ENCODE measurements at regions not wholly inside any gene's neighbourhood (a gene's known extent, or its start where the extent isn't known, plus 50 kb on each side); places are given as distances from the start of the nearest gene placed in this dataset.

- ATAC-seq (ENCODE audit: low FRiP score in 2 of 2) = no peak
- 82 to 83% methylated on average over 4 of the region's 4 CpGs for WGBS, 2 donors
- DNase-seq = no peak
- TF ChIP-seq POLR2AphosphoS5 (IDR thresholded peaks at IDR 0.05) (no peak), EP300 (IDR thresholded peaks at IDR 0.05) (no peak), POLR2A (IDR thresholded peaks at IDR 0.05) (no peak)
- TF ChIP-seq, protein P1, sequence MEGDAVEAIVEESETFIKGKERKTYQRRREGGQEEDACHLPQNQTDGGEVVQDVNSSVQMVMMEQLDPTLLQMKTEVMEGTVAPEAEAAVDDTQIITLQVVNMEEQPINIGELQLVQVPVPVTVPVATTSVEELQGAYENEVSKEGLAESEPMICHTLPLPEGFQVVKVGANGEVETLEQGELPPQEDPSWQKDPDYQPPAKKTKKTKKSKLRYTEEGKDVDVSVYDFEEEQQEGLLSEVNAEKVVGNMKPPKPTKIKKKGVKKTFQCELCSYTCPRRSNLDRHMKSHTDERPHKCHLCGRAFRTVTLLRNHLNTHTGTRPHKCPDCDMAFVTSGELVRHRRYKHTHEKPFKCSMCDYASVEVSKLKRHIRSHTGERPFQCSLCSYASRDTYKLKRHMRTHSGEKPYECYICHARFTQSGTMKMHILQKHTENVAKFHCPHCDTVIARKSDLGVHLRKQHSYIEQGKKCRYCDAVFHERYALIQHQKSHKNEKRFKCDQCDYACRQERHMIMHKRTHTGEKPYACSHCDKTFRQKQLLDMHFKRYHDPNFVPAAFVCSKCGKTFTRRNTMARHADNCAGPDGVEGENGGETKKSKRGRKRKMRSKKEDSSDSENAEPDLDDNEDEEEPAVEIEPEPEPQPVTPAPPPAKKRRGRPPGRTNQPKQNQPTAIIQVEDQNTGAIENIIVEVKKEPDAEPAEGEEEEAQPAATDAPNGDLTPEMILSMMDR (IDR thresholded peaks at IDR 0.05) = no peak
- H3K27me3 ChIP-seq = no peaks in the 10 kb centered on the region
- no peaks in the 10 kb centered on the region for H3K36me3 ChIP-seq
- no peaks in the 10 kb centered on the region for H3K4me1 ChIP-seq
- H3K4me3 ChIP-seq = no peak overlapping the region
- no peak overlapping the region for H3K27ac ChIP-seq
- H3K9me3 ChIP-seq = no peaks in the 10 kb centered on the region
Observed at GRCh38 chr13:80571346-80572307, 230.7 kb upstream of the SPRY2 start.

DNA sequence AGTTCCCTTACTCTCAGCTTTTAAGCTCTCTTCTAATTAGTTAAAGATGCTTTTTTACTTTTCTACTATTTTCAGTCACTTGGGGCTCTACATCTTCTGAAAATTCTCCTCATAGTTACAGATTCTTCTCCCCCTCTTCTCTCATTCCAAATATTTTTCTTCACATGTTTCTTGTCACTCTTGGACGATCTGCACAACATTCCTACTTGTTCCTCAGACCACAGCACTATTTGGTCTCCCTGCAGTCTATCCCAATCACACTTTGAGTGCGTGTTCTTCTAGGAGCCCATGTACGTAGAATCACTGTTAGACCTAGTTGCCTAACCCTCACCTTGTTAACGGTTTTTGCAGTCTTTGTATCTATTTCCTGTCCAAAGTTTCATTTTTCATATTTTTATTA, 222.5 kb upstream of the SPRY2 start:
- Histone ChIP-seq H3K27ac (no peak overlapping the region), H3K27me3 (no peaks in the 10 kb centered on the region), H3K36me3 (no peaks in the 10 kb centered on the region), H3K9me3 (no peaks in the 10 kb centered on the region), H3K4me3 (no peak overlapping the region), H3K4me1 (no peaks in the 10 kb centered on the region)
- WGBS, 2 donors = 66 to 67% methylated on average over 4 of the region's 4 CpGs
- TF ChIP-seq EP300 (IDR thresholded peaks at IDR 0.05) (no peak), POLR2A (IDR thresholded peaks at IDR 0.05) (no peak), POLR2AphosphoS5 (IDR thresholded peaks at IDR 0.05) (no peak)
- no peak for ATAC-seq (ENCODE audit: low FRiP score in 2 of 2)
- no peak for DNase-seq

DNA sequence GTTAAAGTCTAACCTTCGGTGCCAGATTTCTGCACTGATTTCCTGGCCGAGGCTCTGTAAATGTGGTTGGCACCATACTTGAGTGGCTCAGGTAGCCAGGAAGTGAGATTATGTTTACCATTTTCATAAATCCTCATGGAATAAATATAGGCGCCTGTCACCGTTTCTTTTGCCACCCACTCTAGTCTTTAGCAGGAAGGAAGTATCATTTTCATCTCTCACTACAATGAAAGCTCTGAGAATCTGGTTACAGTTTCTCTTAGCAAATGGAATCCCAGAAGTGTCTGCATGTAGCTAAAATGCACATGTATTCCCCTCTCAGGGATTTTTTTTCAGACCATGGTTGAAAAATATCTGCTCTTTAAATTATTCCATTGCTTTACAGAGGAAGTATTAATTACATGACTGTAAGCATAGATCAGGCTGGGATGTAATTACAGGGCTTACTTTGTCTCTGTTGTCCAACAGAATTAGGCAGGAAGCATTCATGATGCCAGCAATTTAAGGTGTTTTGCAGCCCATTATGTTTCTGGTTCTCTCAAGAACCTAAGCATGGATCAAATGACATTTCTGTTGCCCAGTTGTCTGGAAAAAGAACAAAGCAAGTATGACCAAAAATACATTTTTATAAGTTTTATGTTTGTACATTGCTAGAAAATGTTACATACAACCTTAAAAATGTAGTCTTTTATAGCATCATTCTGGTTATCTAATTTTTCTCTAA, 221.7 kb upstream of the SPRY2 start:
- 45 to 49% methylated on average over 4 of the region's 4 CpGs for WGBS, 2 donors
- H3K36me3 ChIP-seq = no peaks in the 10 kb centered on the region

DNA sequence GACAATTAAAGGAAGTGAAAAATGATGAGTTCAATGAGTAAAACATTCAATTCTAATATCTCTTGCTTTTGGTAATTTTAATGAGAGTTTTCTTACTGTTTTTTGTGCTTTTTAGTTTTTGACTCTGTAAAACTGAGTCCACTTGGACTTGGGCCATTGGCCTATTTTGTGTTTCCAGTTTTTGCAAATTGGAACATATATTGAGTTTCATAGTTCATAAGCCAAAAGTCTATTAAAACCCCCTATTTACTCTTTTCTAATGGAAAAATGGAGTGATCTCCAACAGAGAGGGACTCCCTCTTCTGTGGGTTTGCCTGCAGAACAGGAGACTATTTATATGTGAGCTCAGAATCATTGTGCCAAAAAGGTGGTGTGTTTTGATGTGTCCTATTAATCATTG, 219.7 kb upstream of the SPRY2 start:
- Histone ChIP-seq H3K4me3 (no peak overlapping the region), H3K9me3 (no peaks in the 10 kb centered on the region), H3K27ac (no peak overlapping the region), H3K4me1 (no peaks in the 10 kb centered on the region), H3K27me3 (no peaks in the 10 kb centered on the region), H3K36me3 (no peaks in the 10 kb centered on the region)
- no peak for TF ChIP-seq POLR2A (IDR thresholded peaks at IDR 0.05)
- TF ChIP-seq POLR2AphosphoS5 (IDR thresholded peaks at IDR 0.05) = no peak
- ATAC-seq (ENCODE audit: low FRiP score in 2 of 2) (no peak), DNase-seq (no peak)

More for the DNA sequence above, 221.7 kb upstream of the SPRY2 start:
- H3K4me1 ChIP-seq = no peaks in the 10 kb centered on the region
- H3K4me3 ChIP-seq = no peak overlapping the region
- DNase-seq = no peak
- H3K9me3 ChIP-seq = no peaks in the 10 kb centered on the region
- ATAC-seq (ENCODE audit: low FRiP score in 2 of 2) = no peak
- TF ChIP-seq EP300 (IDR thresholded peaks at IDR 0.05) (no peak), POLR2AphosphoS5 (IDR thresholded peaks at IDR 0.05) (no peak)
- H3K27me3 ChIP-seq = no peaks in the 10 kb centered on the region
- H3K27ac ChIP-seq = no peak overlapping the region

- DNase-seq (no peak), ATAC-seq (ENCODE audit: low FRiP score in 2 of 2) (no peak)
- TF ChIP-seq POLR2A (IDR thresholded peaks at IDR 0.05) (no peak), EP300 (IDR thresholded peaks at IDR 0.05) (no peak), POLR2AphosphoS5 (IDR thresholded peaks at IDR 0.05) (no peak)
- TF ChIP-seq, protein P1 (IDR thresholded peaks at IDR 0.05) = no peak
- 69 to 73% methylated on average over 5 of the region's 5 CpGs for whole genome bisulfite sequencing, 2 donors
- no peaks in the 10 kb centered on the region for H3K27me3 ChIP-seq
- no peaks in the 10 kb centered on the region for H3K36me3 ChIP-seq
- H3K4me1 ChIP-seq = no peaks in the 10 kb centered on the region
- no peaks in the 10 kb centered on the region for H3K9me3 ChIP-seq
- H3K27ac ChIP-seq = no peak overlapping the region
- no peak overlapping the region for H3K4me3 ChIP-seq
Observed at GRCh38 chr13:80559944-80560343, 219.0 kb upstream of the SPRY2 start.

- no peak overlapping the region for H3K27ac ChIP-seq
Observed at GRCh38 chr13:80558074-80558473, 217.1 kb upstream of the SPRY2 start.

More at GRCh38 chr13:80558074-80558473, 217.1 kb upstream of the SPRY2 start:
- TF ChIP-seq POLR2A (IDR thresholded peaks at IDR 0.05) = no peak
- no peak for TF ChIP-seq EP300 (IDR thresholded peaks at IDR 0.05)
- TF ChIP-seq POLR2AphosphoS5 (IDR thresholded peaks at IDR 0.05) = no peak
- TF ChIP-seq, protein P1 (IDR thresholded peaks at IDR 0.05) = no peak
- ATAC-seq (ENCODE audit: low FRiP score in 2 of 2) = no peak
- Histone ChIP-seq H3K27me3 (no peaks in the 10 kb centered on the region), H3K4me1 (no peaks in the 10 kb centered on the region), H3K36me3 (no peaks in the 10 kb centered on the region), H3K9me3 (no peaks in the 10 kb centered on the region), H3K4me3 (no peak overlapping the region)
- WGBS, 2 donors = 87 to 92% methylated on average over 4 of the region's 4 CpGs
- DNase-seq = no peak

Data from upper lobe of left lung (tissue), 6 donors.